SU-DHL-6 (cell line): ENCODE measurements at regions not wholly inside any gene's neighbourhood (a gene's known extent, or its start where the extent isn't known, plus 50 kb on each side); places are given as distances from the start of the nearest gene placed in this dataset.

Experiments
- EZH2phosphoT487 ChIP-seq: fragments of 200-600 bp; sonication (generic), shearing (Covaris generic); conservative IDR thresholded peaks from 2 replicates; pipeline ENCODE4 v1.6.1; 2018; ENCODE audit warnings: mild to moderate bottlenecking, antibody characterized with exemption, low read length, moderate library complexity, mixed read lengths
- TF ChIP-seq, protein P1 (sequence below): fragments of 200-600 bp; sonication (generic); IDR thresholded peaks from one replicate; pipeline ENCODE4 v1.5.1; 2017; ENCODE audit warnings: antibody characterized with exemption, mild to moderate bottlenecking, low read length, moderate library complexity; ENCODE audit not compliant: insufficient read depth, poor library complexity, severe bottlenecking

GRCh38 chr7:131964203-131964602 lies 407.8 kb upstream of the PODXL start:
- TF ChIP-seq, protein P1, sequence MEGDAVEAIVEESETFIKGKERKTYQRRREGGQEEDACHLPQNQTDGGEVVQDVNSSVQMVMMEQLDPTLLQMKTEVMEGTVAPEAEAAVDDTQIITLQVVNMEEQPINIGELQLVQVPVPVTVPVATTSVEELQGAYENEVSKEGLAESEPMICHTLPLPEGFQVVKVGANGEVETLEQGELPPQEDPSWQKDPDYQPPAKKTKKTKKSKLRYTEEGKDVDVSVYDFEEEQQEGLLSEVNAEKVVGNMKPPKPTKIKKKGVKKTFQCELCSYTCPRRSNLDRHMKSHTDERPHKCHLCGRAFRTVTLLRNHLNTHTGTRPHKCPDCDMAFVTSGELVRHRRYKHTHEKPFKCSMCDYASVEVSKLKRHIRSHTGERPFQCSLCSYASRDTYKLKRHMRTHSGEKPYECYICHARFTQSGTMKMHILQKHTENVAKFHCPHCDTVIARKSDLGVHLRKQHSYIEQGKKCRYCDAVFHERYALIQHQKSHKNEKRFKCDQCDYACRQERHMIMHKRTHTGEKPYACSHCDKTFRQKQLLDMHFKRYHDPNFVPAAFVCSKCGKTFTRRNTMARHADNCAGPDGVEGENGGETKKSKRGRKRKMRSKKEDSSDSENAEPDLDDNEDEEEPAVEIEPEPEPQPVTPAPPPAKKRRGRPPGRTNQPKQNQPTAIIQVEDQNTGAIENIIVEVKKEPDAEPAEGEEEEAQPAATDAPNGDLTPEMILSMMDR: no peak
- TF ChIP-seq EZH2phosphoT487: no peak
